GM21825 (cell line): ENCODE measurements at regions not wholly inside any gene's neighbourhood (a gene's known extent, or its start where the extent isn't known, plus 50 kb on each side); places are given as distances from the start of the nearest gene placed in this dataset.
A peak's percentile ranks its signal among the peaks of the same experiment; 100 is the strongest.
"Not testable (repeated sequence)": the region's sequence is repeated elsewhere in the genome, so short reads cannot be mapped to it uniquely, and the experiment has no call there.

ENCODE experiments used
- ATAC-seq: cut with Tn5 transposase; IDR thresholded peaks from one replicate; pipeline ENCODE4 v1.9.1; 2021; ENCODE audit warnings: mild to moderate bottlenecking, moderate library complexity; ENCODE audit not compliant: unreplicated experiment

- ATAC-seq: no peak
These were observed 271.8 kb upstream of the AMIGO2 start for GRCh38 chr12:47351526-47351925.

- ATAC-seq: no peak
These were observed 270.3 kb upstream of the AMIGO2 start for GRCh38 chr12:47350062-47350408.

GRCh38 chr12:47349137-47350061, 269.6 kb upstream of the AMIGO2 start:
- ATAC-seq: no peak

- ATAC-seq: no peak
These were observed 268.4 kb upstream of the AMIGO2 start for GRCh38 chr12:47348206-47348605.

GRCh38 chr12:47346251-47347019, 266.7 kb upstream of the AMIGO2 start:
- no peak for ATAC-seq

GRCh38 chr12:47343684-47344567, 264.2 kb upstream of the AMIGO2 start:
- no peak for ATAC-seq

- no peak for ATAC-seq
These were observed 260.8 kb upstream of the AMIGO2 start for GRCh38 chr12:47340411-47341015.

- no peak for ATAC-seq
These were observed 257.8 kb upstream of the AMIGO2 start for GRCh38 chr12:47337581-47337980.

GRCh38 chr12:47333271-47333858, 253.6 kb upstream of the AMIGO2 start:
- ATAC-seq: not testable (repeated sequence)

GRCh38 chr12:47328831-47329545, 249.2 kb upstream of the AMIGO2 start:
- no peak for ATAC-seq

GRCh38 chr12:47326190-47326589, 246.4 kb upstream of the AMIGO2 start:
- ATAC-seq: no peak

GRCh38 chr12:47323802-47324201, 244.0 kb upstream of the AMIGO2 start:
- no peak for ATAC-seq

- ATAC-seq: no peak
These were observed 241.7 kb upstream of the AMIGO2 start for GRCh38 chr12:47321436-47321835.

- no peak for ATAC-seq
These were observed 240.0 kb upstream of the AMIGO2 start for GRCh38 chr12:47319746-47320145.

- ATAC-seq: no peak
These were observed 239.2 kb upstream of the AMIGO2 start for GRCh38 chr12:47318963-47319362.

GRCh38 chr12:47317175-47317915, 237.6 kb upstream of the AMIGO2 start:
- ATAC-seq: peak; percentile 58

GRCh38 chr12:47316609-47317049, 236.9 kb upstream of the AMIGO2 start:
- no peak for ATAC-seq

GRCh38 chr12:47314996-47315395, 235.2 kb upstream of the AMIGO2 start:
- no peak for ATAC-seq
